Skeletal muscle satellite cell (primary cell): ENCODE measurements at regions not wholly inside any gene's neighbourhood (a gene's known extent, or its start where the extent isn't known, plus 50 kb on each side); places are given as distances from the start of the nearest gene placed in this dataset.

Experiments used
- H3K27me3 ChIP-seq: 2 replicates; pipeline ENCODE4 v1.7.0; 2013; ENCODE audit warnings: low read length; ENCODE audit not compliant: control insufficient read depth, insufficient read depth
- H3K36me3 ChIP-seq: 2 replicates; pipeline ENCODE4 v1.7.0; 2013; ENCODE audit warnings: mild to moderate bottlenecking, control low read depth, low read length; ENCODE audit not compliant: insufficient read depth
- H3K4me1 ChIP-seq: 2 replicates; pipeline ENCODE4 v1.7.0; 2013; ENCODE audit warnings: low read length; ENCODE audit not compliant: control insufficient read depth, insufficient read depth
- H3K4me2 ChIP-seq: 2 replicates; pipeline ENCODE4 v1.7.0; 2013; ENCODE audit warnings: mild to moderate bottlenecking, low read length
- H3K4me3 ChIP-seq: 2 replicates; pipeline ENCODE4 v1.7.0; 2013; ENCODE audit warnings: low read length
- H3K9ac ChIP-seq: 2 replicates; pipeline ENCODE4 v1.7.0; 2013; ENCODE audit warnings: mild to moderate bottlenecking, low read depth, low read length, moderate library complexity
- H3K9me3 ChIP-seq: replicated peaks from 2 replicates; pipeline ENCODE4 v1.7.0; 2013; ENCODE audit warnings: mild to moderate bottlenecking, control low read depth, low read length

DNA sequence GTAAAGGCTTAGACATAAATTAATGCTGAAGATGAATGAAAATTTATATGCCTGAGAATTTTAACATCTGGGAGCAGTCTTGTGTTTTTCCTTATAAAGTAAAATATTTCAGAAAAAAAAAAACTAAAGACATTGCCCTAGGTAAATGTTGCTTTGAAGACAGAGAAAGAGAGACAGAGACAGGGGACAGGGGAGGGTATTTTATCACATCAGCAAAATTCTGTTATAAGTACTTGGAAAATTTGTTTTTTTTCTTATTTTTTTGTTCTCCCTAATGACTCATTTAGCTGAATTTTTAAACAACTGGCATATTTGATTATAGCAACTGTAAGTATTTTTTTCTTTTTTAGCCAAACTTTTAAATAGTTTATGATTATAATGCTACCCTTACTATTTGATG, 1540.6 kb upstream of the GBE1 start:
- Histone ChIP-seq H3K27me3 (no peaks in the 10 kb centered on the region), H3K4me1 (no peaks in the 10 kb centered on the region), H3K9ac (no peak overlapping the region), H3K4me3 (no peak overlapping the region), H3K9me3 (no peaks in the 10 kb centered on the region), H3K36me3 (no peaks in the 10 kb centered on the region), H3K4me2 (no peak overlapping the region)

DNA sequence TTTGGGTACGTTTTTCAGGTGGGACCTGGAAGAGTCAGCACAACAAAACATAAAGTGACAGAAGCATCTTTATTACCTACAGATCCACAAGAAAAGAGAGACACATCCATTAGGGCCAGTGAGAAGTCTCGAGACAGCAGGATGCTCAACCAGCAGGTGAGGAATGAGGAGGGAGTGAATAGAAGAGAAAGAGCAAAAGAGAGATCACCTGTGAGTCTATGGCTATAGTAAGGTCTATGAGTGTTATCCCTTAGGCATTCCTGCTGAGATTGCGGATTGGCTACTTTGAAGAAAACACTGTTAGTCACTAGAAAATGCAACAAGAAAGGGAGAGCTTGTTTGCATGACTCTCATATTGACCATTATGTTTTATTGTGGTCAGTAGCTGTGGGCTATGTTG, 1556.2 kb upstream of the GBE1 start:
- Histone ChIP-seq H3K36me3 (no peaks in the 10 kb centered on the region), H3K4me1 (no peaks in the 10 kb centered on the region)

DNA sequence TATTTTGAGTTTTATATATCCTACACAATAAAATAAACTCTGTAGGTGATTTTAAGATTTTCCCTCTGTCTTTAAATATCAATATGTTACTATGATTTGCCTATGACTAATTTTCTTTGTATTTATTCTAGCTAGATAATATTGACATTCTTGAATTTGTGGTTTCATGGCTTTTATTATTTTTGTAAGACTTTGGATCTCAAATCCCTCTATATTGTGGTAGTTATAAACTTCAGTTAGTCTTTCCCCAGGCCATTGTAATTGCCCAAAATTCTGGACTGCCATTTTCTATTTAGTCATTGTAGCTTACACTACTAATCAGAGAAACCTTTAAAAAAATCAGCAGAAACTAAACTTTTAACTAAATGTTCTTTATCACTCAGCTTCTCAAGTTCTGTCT, 1559.3 kb upstream of the GBE1 start:
- no peak overlapping the region for H3K4me2 ChIP-seq
- H3K9me3 ChIP-seq = no peaks in the 10 kb centered on the region
- H3K27me3 ChIP-seq = no peaks in the 10 kb centered on the region
- no peaks in the 10 kb centered on the region for H3K36me3 ChIP-seq
- H3K4me1 ChIP-seq = no peaks in the 10 kb centered on the region
- H3K4me3 ChIP-seq = no peak overlapping the region
- H3K9ac ChIP-seq = no peak overlapping the region

More for the DNA sequence above, 1556.2 kb upstream of the GBE1 start:
- H3K4me3 ChIP-seq = no peak overlapping the region
- H3K27me3 ChIP-seq = no peaks in the 10 kb centered on the region
- H3K4me2 ChIP-seq = no peak overlapping the region
- H3K9ac ChIP-seq = no peak overlapping the region
- no peaks in the 10 kb centered on the region for H3K9me3 ChIP-seq

DNA sequence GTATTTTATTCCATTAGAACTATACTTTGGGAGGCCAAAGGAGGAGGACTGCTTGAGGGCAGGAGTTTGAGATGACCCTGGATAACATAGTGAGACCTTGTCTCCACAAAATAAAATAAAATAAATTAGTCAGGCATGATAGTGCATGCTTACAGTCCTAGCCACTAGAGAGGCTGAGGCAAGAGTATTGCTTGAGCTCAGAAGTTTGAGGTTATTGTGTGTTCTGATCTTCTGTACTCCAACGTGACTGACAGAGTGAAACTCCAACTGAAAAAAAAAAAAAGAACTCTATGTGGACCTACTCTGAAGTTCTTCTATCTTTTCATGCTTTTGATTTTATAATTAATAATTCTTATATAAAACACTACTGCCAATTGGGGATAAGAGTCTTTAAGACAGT, 1560.0 kb upstream of the GBE1 start:
- Histone ChIP-seq H3K36me3 (no peaks in the 10 kb centered on the region), H3K9ac (no peak overlapping the region), H3K4me2 (no peak overlapping the region), H3K27me3 (no peaks in the 10 kb centered on the region), H3K4me1 (no peaks in the 10 kb centered on the region), H3K9me3 (no peaks in the 10 kb centered on the region), H3K4me3 (no peak overlapping the region)

DNA sequence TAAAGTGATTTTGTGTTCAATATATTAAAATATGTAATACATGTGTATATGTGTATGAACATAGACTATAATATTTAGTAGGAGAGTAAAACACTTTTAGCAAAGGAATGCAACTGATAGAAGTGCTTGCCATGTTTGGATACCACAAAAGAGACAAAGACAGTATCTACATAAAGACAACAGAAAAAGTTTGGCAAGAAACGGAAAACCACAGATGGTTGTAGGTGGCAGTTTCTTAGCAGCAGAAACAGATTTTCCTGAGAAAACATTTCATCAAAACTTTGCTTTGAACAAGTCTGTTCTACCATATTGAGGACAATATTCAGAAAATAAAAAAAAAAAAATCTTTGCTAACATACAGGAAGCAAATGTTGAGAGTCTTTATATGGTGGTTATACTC, 1560.4 kb upstream of the GBE1 start:
- Histone ChIP-seq H3K4me1 (no peaks in the 10 kb centered on the region), H3K4me3 (no peak overlapping the region), H3K9me3 (no peaks in the 10 kb centered on the region), H3K36me3 (no peaks in the 10 kb centered on the region), H3K27me3 (no peaks in the 10 kb centered on the region), H3K9ac (no peak overlapping the region), H3K4me2 (no peak overlapping the region)

DNA sequence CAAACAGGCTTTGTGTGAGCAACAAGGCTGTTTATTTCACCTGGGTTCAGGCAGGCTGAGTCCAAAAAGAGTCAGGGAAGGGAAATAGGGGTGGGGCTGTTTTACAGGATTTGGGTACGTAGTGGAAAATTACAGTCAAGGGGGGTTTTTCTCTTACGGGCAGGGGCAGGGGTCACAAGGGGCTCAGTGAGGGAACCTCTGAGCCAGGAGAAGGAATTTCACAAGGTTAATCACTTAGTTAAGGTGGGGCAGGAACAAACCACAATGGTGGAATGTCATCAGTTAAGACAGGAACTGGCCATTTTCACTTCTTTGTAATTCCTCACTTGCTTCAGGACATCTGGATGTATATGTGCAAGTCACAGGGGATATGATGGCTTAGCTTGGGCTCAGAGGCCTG, 1592.8 kb upstream of the GBE1 start:
- Histone ChIP-seq H3K27me3 (no peaks in the 10 kb centered on the region), H3K36me3 (no peaks in the 10 kb centered on the region), H3K4me3 (no peak overlapping the region), H3K9me3 (no peaks in the 10 kb centered on the region), H3K4me1 (no peaks in the 10 kb centered on the region), H3K4me2 (no peak overlapping the region), H3K9ac (no peak overlapping the region)

DNA sequence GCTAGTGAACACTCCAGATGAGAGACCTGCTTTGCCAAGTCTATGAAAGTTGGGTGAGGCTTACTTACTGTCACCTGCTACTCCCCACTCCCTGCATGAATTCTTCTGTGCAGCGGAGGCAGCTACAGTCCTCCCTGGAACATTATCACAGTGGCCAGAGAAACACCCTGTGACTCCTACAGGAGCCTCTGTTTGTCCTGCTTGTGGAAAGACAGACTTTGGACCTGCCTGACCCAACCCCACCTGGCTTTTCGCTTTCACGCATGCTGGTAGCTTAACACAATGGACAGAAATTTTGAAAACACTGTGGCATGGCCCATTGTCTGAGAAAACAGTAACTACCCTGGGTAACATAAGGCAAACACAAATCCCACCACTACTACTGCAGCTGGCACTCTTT, 1565.5 kb upstream of the CADM2 start:
- H3K4me1 ChIP-seq = no peaks in the 10 kb centered on the region
- no peaks in the 10 kb centered on the region for H3K27me3 ChIP-seq
- H3K4me3 ChIP-seq = no peak overlapping the region
- no peaks in the 10 kb centered on the region for H3K36me3 ChIP-seq
- H3K4me2 ChIP-seq = no peak overlapping the region
- H3K9me3 ChIP-seq = no peaks in the 10 kb centered on the region
- no peak overlapping the region for H3K9ac ChIP-seq

DNA sequence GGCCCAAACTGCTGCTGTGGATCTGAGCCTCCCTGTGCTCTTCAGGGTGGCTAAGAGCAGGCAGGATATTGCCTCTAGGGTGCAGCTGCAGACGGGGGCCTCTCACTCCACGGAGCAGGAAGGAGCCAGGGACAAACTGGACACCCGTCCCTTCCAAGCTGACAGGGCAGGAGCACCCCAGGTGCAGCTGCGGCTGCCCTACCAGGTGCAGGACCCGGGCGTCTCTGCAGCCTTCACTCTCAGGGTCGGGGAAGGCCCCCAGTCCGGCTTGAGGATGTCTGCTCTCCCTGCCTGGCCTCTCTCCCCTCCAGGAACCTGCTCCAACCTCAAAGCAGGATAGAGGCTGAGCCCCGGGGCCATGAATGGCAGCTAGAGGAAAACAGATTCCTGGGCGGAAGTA, 1554.9 kb upstream of the CADM2 start:
- Histone ChIP-seq H3K9ac (no peak overlapping the region), H3K4me1 (no peaks in the 10 kb centered on the region), H3K27me3 (no peaks in the 10 kb centered on the region), H3K4me3 (no peak overlapping the region), H3K4me2 (no peak overlapping the region), H3K9me3 (no peaks in the 10 kb centered on the region), H3K36me3 (no peaks in the 10 kb centered on the region)

DNA sequence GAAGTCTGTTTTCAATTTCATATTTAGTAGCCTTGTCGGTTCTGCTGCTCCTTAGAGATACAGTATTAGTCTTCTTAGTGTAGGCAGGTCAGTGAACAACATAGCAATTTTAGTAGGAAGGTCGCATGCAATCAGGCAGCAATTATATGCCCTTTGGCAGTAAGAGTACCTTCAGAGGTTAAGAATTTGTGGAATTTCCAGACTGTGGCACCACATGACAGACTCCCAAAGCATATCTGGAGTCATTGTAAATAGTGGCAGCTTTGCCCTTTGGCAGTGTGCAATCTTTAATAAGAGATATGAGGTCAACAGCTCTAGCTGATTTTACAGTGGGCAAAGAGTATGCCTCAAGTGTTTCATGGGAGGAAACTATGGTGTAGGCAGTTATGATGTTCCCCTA, 1532.5 kb upstream of the CADM2 start:
- Histone ChIP-seq H3K36me3 (no peaks in the 10 kb centered on the region), H3K9ac (no peak overlapping the region), H3K4me2 (no peak overlapping the region), H3K27me3 (no peaks in the 10 kb centered on the region), H3K4me3 (no peak overlapping the region), H3K9me3 (no peaks in the 10 kb centered on the region), H3K4me1 (no peaks in the 10 kb centered on the region)

DNA sequence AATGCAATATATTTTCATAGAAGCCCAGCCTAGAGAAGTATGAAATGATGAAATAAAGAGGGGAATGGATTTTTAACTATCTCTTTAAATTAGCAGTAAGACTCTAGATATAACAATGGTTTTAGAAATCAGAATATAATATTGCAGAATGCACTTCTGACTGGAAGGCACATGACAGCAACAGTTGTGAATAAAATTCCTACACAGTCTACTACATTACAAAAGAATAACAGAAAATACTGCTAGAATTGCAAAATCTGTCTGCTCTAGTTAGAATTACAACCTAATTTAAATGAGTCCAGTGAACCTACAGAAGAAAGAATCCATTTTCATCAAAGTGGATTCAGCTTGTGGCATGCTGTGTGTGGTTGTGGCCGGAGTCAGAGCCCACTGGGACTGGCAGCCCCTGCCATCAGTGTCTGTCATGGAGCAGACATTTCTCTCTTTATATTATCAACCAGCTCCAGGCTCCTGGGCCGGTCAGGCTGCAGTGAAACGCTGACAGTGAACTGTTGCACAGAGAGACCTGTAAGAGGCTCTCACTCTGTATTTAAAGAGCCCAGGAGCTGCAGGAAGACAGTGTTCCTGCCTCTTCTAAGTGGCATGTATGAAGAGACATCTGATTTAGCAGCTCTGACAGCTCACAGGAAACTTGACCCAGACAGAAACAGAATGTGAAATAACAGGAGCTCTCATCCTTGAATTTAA, 1523.8 kb upstream of the CADM2 start:
- no peak overlapping the region for H3K9ac ChIP-seq
- no peaks in the 10 kb centered on the region for H3K36me3 ChIP-seq
- H3K9me3 ChIP-seq = no peaks in the 10 kb centered on the region
- peaks cover 12% of the 10 kb centered on the region for H3K4me1 ChIP-seq
- H3K4me2 ChIP-seq = no peak overlapping the region
- no peaks in the 10 kb centered on the region for H3K27me3 ChIP-seq
- H3K4me3 ChIP-seq = no peak overlapping the region

DNA sequence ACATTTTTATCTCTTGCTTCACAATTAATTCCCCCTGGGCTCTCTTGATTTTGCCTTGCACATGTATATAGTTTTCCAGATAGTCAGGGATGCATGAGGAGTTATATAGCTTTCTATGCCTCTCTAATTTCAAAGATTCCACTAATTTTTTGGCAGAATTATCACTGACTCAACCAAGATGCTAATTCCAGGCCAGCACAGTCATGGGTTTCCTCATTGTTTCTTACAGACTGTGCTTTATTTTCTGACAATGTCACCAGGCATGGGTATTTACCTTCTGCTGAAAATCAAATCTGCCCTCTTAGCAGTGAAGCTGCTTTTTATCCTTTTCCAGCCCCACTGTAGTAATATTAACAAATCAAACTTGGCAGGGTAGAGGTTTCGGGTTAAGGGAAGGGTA, 1520.6 kb upstream of the CADM2 start:
- Histone ChIP-seq H3K36me3 (no peaks in the 10 kb centered on the region), H3K9ac (no peak overlapping the region), H3K4me1 (peaks cover 12% of the 10 kb centered on the region), H3K4me2 (no peak overlapping the region), H3K4me3 (no peak overlapping the region), H3K27me3 (no peaks in the 10 kb centered on the region), H3K9me3 (no peaks in the 10 kb centered on the region)

DNA sequence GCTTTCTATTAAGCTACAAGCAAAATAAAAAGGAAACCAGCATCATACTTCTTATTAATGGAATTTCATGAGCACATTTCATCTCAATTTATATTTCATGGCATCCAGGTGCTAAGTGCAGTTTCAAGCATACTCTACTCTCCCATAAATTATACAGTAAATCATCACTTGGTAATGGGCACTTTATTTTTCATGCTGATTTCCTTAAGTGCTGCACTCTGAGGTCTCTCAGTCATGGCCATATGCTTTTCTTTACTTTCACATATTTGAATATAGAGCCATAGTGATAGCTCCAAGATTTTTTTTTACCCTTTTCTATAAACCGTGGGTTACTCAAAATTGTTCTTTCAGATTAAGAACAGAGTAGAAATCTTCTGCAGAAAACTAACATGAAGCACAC, 1505.7 kb upstream of the CADM2 start:
- Histone ChIP-seq H3K9ac (no peak overlapping the region), H3K9me3 (no peaks in the 10 kb centered on the region), H3K4me1 (no peaks in the 10 kb centered on the region), H3K27me3 (no peaks in the 10 kb centered on the region), H3K4me2 (no peak overlapping the region), H3K4me3 (no peak overlapping the region), H3K36me3 (no peaks in the 10 kb centered on the region)
